B cell (primary cell): ENCODE measurements at regions not wholly inside any gene's neighbourhood (a gene's known extent, or its start where the extent isn't known, plus 50 kb on each side); places are given as distances from the start of the nearest gene placed in this dataset.

Experiments used
- ATAC-seq: fragments of 200-7000 bp; cut with Tn5 transposase; one replicate; pipeline ENCODE4 v1.10.0; 2021; ENCODE audit warnings: low read depth, mild to moderate bottlenecking, moderate number of reproducible peaks, moderate library complexity
- CTCF ChIA-PET: fragments of 350-600 bp; sonication (Branson Sonifier 250); formaldehyde crosslinking; loops from one replicate; lab custom pipeline; 2021; ENCODE audit warnings: antibody characterized with exemption, inconsistent platforms; lab: Charles Lee
- POLR2A ChIA-PET: fragments of 350-600 bp; sonication (Branson Sonifier 250); formaldehyde crosslinking; loops from one replicate; lab custom pipeline; 2021; ENCODE audit warnings: antibody characterized with exemption; lab: Charles Lee
- DNase-seq: peaks from one replicate; pipeline ENCODE4 v3.0.0; 2013
- H2AFZ ChIP-seq: 2 replicates; pipeline ENCODE4 v1.6.1; 2012; ENCODE audit warnings: mild to moderate bottlenecking, low read depth, low read length; ENCODE audit not compliant: insufficient read depth, poor library complexity, severe bottlenecking
- H3K27ac ChIP-seq, 2 donors: 1 replicate in 1 of 2; 2 replicates in 1 of 2; pipeline ENCODE4 v1.5.1; 2012 to 2013; ENCODE audit warnings: low read length in 2 of 2, mild to moderate bottlenecking in 2 of 2, moderate library complexity in 1 of 2
- H3K27me3 ChIP-seq, 4 experiments: fragments of 200-600 bp in 1 of 4; sonication (generic) in 1 of 4; replicated peaks in 1 of 4; 1 replicate in 2 of 4; 2 replicates in 2 of 4; pipeline versions ENCODE4 v1.6.1 to v1.7.0; 2013 to 2016; ENCODE audit warnings: low read length in 3 of 4, mild to moderate bottlenecking in 2 of 4, mixed read lengths in 1 of 4, moderate library complexity in 1 of 4; ENCODE audit not compliant: insufficient read depth in 4 of 4, control insufficient read depth in 3 of 4; ENCODE audit errors: control extremely low read depth in 1 of 4
- H3K36me3 ChIP-seq, 2 experiments: replicated peaks in 1 of 2; 1 replicate in 1 of 2; 2 replicates in 1 of 2; pipeline versions ENCODE4 v1.6.1 to v1.7.1; 2013; ENCODE audit warnings: low read length in 1 of 2; ENCODE audit not compliant: insufficient read depth in 2 of 2, control insufficient read depth in 1 of 2; ENCODE audit errors: control extremely low read depth in 1 of 2, extremely low read depth in 1 of 2
- H3K4me1 ChIP-seq, 2 donors: fragments of 200-600 bp in 1 of 2; sonication (generic) in 1 of 2; 1 replicate in 1 of 2; 2 replicates in 1 of 2; pipeline versions ENCODE4 v1.5.1 to v1.6.1; 2013 to 2017; ENCODE audit warnings: low read length in 2 of 2; ENCODE audit not compliant: control insufficient read depth in 2 of 2, insufficient read depth in 2 of 2
- H3K4me2 ChIP-seq: replicated peaks from 2 replicates; pipeline ENCODE3; 2012; ENCODE audit warnings: mild to moderate bottlenecking, low read depth, low read length; ENCODE audit not compliant: poor library complexity, severe bottlenecking
- H3K4me3 ChIP-seq, 5 experiments: fragments of 200-600 bp in 1 of 5; sonication (generic) in 1 of 5; 1 replicate in 3 of 5; 2 replicates in 2 of 5; pipeline versions ENCODE4 v1.5.1 to v1.7.0; 2011 to 2016; ENCODE audit warnings: low read length in 4 of 5, mild to moderate bottlenecking in 4 of 5, low read depth in 2 of 5, control low read depth in 1 of 5, moderate library complexity in 1 of 5; ENCODE audit not compliant: insufficient read depth in 1 of 5; ENCODE audit errors: control extremely low read depth in 1 of 5, extremely low read depth in 1 of 5
- H3K79me2 ChIP-seq: fragments of 200-600 bp; sonication (generic); one replicate; pipeline ENCODE4 v1.6.0; 2016; ENCODE audit warnings: low read length; ENCODE audit not compliant: control insufficient read depth, insufficient read depth
- H3K9ac ChIP-seq: fragments of 200-600 bp; sonication (generic); 2 replicates; pipeline ENCODE4 v1.6.1; 2017; ENCODE audit warnings: mild to moderate bottlenecking, low read length, moderate library complexity
- H3K9me3 ChIP-seq, 3 donors: one replicate each; pipeline versions ENCODE4 v1.6.1 to v1.7.1; 2013; ENCODE audit warnings: low read length in 2 of 3; ENCODE audit not compliant: control insufficient read depth in 2 of 3, insufficient read depth in 1 of 3; ENCODE audit errors: control extremely low read depth in 1 of 3
- H4K20me1 ChIP-seq: 2 replicates; pipeline ENCODE4 v1.6.0; 2012; ENCODE audit warnings: mild to moderate bottlenecking, low read length; ENCODE audit not compliant: insufficient read depth, control insufficient read depth, poor library complexity, severe bottlenecking
- H3K27ac Mint-ChIP-seq: one replicate; pipeline ENCODE4 v1.8.0; 2021; ENCODE audit warnings: mixed read lengths
- H3K27me3 Mint-ChIP-seq: one replicate; pipeline ENCODE4 v1.8.0; 2021; ENCODE audit warnings: mixed read lengths
- H3K4me1 Mint-ChIP-seq: one replicate; pipeline ENCODE4 v1.8.0; 2021; ENCODE audit warnings: mixed read lengths
- H3K4me3 Mint-ChIP-seq: one replicate; pipeline ENCODE4 v1.8.0; 2021; ENCODE audit warnings: mixed read lengths
- H3K9me3 Mint-ChIP-seq: one replicate; pipeline ENCODE4 v1.8.0; 2022; ENCODE audit warnings: mixed read lengths; ENCODE audit not compliant: insufficient read depth
- CTCF ChIP-seq: fragments of 200-600 bp; IDR thresholded peaks from one replicate; pipeline ENCODE4 v1.8.0; 2022; ENCODE audit warnings: antibody characterized with exemption, mild to moderate bottlenecking
- EZH2 ChIP-seq: IDR thresholded peaks from 2 replicates; pipeline ENCODE4 v1.6.1; 2012; ENCODE audit warnings: borderline replicate concordance, low read depth, mild to moderate bottlenecking, moderate library complexity, low read length; ENCODE audit not compliant: insufficient read depth, poor library complexity, severe bottlenecking
- WGBS: methylation state at CpG from one replicate; pipeline ENCODE4 v1.1.5; 2013; ENCODE audit warnings: missing lambda C conversion rate; ENCODE audit not compliant: insufficient coverage; 5-methylcytosine and 5-hydroxymethylcytosine counted together
- intact Hi-C: fragments of 100-400 bp; cut with micrococcal nuclease; formaldehyde crosslinking; loops from one replicate; pipeline ENCODE4 v1.10.0; 2022

GRCh38 chr11:109342261-109342660 lies 79.7 kb upstream of the C11orf87 start:
- no peak for ATAC-seq
- no peaks in the 10 kb centered on the region for H3K36me3 ChIP-seq
- H3K4me1 ChIP-seq: no peaks in the 10 kb centered on the region
- no peak for TF ChIP-seq EZH2
- TF ChIP-seq CTCF: no peak
- no peak overlapping the region for H3K9ac ChIP-seq
- no peak overlapping the region for H3K4me3 ChIP-seq
- H3K27ac ChIP-seq: no peak overlapping the region
- WGBS: no CpG with 5 or more reads among the region's 2 CpGs
- H2AFZ ChIP-seq: no peak overlapping the region
- H3K4me1 Mint-ChIP-seq: no peaks in the 10 kb centered on the region
- H3K27me3 Mint-ChIP-seq: no peaks in the 10 kb centered on the region
- POLR2A ChIA-PET: no interaction called here
- H3K27ac Mint-ChIP-seq: no peak overlapping the region
- no peak overlapping the region for H3K4me2 ChIP-seq
- intact Hi-C loops: no loop called here
- CTCF ChIA-PET: no interaction called here
- no peak for DNase-seq
- H3K9me3 ChIP-seq: no peaks in the 10 kb centered on the region
- no peaks in the 10 kb centered on the region for H3K27me3 ChIP-seq
- no peaks in the 10 kb centered on the region for H4K20me1 ChIP-seq
- H3K4me3 Mint-ChIP-seq: no peak overlapping the region
- no peaks in the 10 kb centered on the region for H3K9me3 Mint-ChIP-seq
- no peaks in the 10 kb centered on the region for H3K79me2 ChIP-seq

- no peaks in the 10 kb centered on the region for H3K36me3 ChIP-seq
- CTCF ChIA-PET: no interaction called here
- DNase-seq: no peak
- no peaks in the 10 kb centered on the region for H3K79me2 ChIP-seq
- H3K4me3 ChIP-seq: no peak overlapping the region
- Mint-ChIP-seq H3K9me3 (no peaks in the 10 kb centered on the region), H3K4me3 (no peak overlapping the region), H3K4me1 (no peaks in the 10 kb centered on the region), H3K27me3 (no peaks in the 10 kb centered on the region), H3K27ac (no peak overlapping the region)
- no peaks in the 10 kb centered on the region for H3K9me3 ChIP-seq
- 44% methylated on average over 1 of the region's 3 CpGs for WGBS
- intact Hi-C loops: no loop called here
- POLR2A ChIA-PET: no interaction called here
- TF ChIP-seq CTCF: no peak
- H3K4me2 ChIP-seq: no peak overlapping the region
- H3K27me3 ChIP-seq: no peaks in the 10 kb centered on the region
- no peak overlapping the region for H3K27ac ChIP-seq
- no peak for ATAC-seq
- H3K4me1 ChIP-seq: no peaks in the 10 kb centered on the region
- H4K20me1 ChIP-seq: no peaks in the 10 kb centered on the region
- no peak overlapping the region for H3K9ac ChIP-seq
- no peak overlapping the region for H2AFZ ChIP-seq
These were observed 78.7 kb upstream of the C11orf87 start for GRCh38 chr11:109343242-109343641.
